Erythroblast (primary cell): ENCODE measurements at regions not wholly inside any gene's neighbourhood (a gene's known extent, or its start where the extent isn't known, plus 50 kb on each side); places are given as distances from the start of the nearest gene placed in this dataset.

Source experiments
- GATA1 ChIP-seq: IDR thresholded peaks from 2 replicates; pipeline ENCODE4 v1.6.1; 2011; ENCODE audit warnings: low read depth, mild to moderate bottlenecking, control low read depth, low read length, moderate library complexity
- POLR2A ChIP-seq: IDR thresholded peaks from 2 replicates; pipeline ENCODE4 v1.6.1; 2011; ENCODE audit warnings: mild to moderate bottlenecking, low read length

DNA sequence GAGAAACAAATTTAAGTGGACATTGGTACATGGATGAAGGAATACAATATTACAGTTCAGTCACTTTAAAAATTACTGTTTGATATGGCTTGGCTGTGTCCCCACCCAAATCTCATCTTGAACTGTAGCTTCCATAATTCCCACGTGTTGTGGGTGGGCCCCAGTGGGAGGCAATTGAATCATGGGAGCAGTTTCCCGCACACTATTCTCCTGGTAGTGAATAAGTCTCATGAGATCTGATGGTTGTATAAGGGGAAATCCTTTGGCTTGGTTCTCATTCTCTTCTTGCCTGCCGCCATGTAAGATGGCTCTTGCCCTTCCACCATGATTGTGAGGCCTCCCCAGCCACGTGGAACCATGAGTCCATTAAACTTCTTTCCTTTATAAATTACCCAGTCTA lies 804.2 kb upstream of the FRG1 start:
- no peak for TF ChIP-seq POLR2A
- no peak for TF ChIP-seq GATA1
